ENCODE measurements at regions not wholly inside any gene's neighbourhood (a gene's known extent, or its start where the extent isn't known, plus 50 kb on each side); places are given as distances from the start of the nearest gene placed in this dataset.

DNA sequence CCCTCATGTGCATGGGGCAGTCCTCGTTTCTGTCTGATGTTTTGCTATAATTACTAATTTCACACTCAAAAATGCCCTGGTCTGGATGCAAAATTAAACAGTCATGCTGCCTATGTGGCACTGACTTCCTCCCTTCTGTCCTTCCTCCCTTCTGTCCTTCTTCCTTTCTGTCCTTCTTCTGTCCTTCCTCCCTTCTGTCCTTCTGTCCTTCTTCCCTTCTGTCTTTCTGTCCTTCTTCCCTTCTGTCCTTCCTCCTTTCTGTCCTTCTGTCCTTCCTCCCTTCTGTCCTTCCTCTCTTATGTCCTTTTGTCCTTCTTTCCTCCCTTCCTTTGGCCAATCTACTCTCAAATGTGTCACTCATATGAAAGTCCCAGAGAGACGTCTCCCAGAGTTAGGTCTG lies 93.8 kb downstream of the IRF8 start:
- Histone ChIP-seq H3K27ac (no peak overlapping the region), H3K27me3 (peaks cover 0 to 34% (median 7%) of the 10 kb centered on the region in 3 donors), H3K4me1 (no peaks in the 10 kb centered on the region), H3K9me3 (no peaks in the 10 kb centered on the region), H3K36me3 (no peaks in the 10 kb centered on the region), H3K4me3 (no peak overlapping the region)
- DNase-seq = no peak
- TF ChIP-seq EP300 (IDR thresholded peaks at IDR 0.05) = no peak
- no peak for TF ChIP-seq POLR2A (IDR thresholded peaks at IDR 0.05)
- TF ChIP-seq POLR2AphosphoS5 (IDR thresholded peaks at IDR 0.05) = no peak
- TF ChIP-seq, protein P1, sequence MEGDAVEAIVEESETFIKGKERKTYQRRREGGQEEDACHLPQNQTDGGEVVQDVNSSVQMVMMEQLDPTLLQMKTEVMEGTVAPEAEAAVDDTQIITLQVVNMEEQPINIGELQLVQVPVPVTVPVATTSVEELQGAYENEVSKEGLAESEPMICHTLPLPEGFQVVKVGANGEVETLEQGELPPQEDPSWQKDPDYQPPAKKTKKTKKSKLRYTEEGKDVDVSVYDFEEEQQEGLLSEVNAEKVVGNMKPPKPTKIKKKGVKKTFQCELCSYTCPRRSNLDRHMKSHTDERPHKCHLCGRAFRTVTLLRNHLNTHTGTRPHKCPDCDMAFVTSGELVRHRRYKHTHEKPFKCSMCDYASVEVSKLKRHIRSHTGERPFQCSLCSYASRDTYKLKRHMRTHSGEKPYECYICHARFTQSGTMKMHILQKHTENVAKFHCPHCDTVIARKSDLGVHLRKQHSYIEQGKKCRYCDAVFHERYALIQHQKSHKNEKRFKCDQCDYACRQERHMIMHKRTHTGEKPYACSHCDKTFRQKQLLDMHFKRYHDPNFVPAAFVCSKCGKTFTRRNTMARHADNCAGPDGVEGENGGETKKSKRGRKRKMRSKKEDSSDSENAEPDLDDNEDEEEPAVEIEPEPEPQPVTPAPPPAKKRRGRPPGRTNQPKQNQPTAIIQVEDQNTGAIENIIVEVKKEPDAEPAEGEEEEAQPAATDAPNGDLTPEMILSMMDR (IDR thresholded peaks at IDR 0.05) = no peak
- intact Hi-C loops (cut with DNase I) = no loop called here
- WGBS, 2 donors = 79 to 85% methylated on average over 2 of the region's 2 CpGs

DNA sequence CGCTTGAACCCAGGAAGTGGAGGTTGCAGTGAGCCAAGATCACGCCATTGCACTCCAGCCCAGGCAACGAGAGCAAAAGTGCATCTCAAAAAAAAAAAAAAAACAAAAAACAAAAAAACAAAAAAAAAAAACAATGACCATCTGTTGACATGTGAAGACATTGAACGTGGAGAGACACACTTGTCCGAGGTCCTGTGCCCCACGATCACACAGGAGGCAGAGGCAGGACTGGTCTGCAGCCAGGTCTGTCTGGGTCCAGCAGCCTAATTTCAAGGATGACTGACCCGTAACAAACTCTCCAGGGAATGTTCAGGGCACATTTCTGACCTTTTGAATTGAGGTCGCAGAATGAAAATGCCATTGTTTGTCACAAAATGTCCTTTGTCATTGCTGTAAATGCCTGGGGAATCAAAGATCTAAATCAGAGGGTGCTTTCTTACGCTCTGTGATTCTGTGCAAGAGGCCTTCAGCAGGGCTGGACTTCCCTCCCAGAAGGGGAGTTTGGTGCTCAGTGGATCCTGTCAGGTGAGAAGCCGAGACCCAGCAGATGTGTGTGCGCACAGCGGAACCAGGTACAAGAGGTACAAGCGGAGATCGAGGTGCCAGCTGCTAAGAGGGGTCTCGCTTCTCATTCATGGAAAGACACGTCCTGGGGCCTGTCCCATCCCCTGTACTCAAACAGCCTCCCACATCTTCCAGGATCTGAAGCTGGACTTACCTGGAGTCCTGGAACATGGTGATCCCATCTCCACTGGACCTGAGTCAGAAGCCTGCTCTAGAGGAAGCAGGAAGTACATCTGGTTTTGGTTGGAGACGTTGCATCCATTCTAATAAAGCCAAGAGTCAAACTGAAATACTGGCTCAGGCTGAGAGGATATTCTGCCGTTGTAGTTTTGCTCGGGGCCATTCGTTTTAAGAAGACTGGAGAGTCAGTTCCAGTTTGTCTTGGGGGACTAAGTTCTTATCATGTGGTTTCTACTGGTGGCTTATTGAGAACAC lies 95.8 kb downstream of the IRF8 start:
- 87 to 92% methylated on average over 20 of the region's 20 CpGs for WGBS, 2 donors
- Histone ChIP-seq H3K27me3 (peaks cover 0 to 17% (median 0%) of the 10 kb centered on the region in 3 donors), H3K36me3 (no peaks in the 10 kb centered on the region), H3K4me1 (no peaks in the 10 kb centered on the region), H3K4me3 (no peak overlapping the region), H3K27ac (no peak overlapping the region), H3K9me3 (no peaks in the 10 kb centered on the region)
- TF ChIP-seq POLR2AphosphoS5 (IDR thresholded peaks at IDR 0.05) (no peak), EP300 (IDR thresholded peaks at IDR 0.05) (no peak), POLR2A (IDR thresholded peaks at IDR 0.05) (peak in 1 of 2 donors; percentile 9)
- TF ChIP-seq, protein P1 (IDR thresholded peaks at IDR 0.05) = no peak
- peak; percentile 46 for DNase-seq
- intact Hi-C loops (cut with DNase I) = no loop called here

DNA sequence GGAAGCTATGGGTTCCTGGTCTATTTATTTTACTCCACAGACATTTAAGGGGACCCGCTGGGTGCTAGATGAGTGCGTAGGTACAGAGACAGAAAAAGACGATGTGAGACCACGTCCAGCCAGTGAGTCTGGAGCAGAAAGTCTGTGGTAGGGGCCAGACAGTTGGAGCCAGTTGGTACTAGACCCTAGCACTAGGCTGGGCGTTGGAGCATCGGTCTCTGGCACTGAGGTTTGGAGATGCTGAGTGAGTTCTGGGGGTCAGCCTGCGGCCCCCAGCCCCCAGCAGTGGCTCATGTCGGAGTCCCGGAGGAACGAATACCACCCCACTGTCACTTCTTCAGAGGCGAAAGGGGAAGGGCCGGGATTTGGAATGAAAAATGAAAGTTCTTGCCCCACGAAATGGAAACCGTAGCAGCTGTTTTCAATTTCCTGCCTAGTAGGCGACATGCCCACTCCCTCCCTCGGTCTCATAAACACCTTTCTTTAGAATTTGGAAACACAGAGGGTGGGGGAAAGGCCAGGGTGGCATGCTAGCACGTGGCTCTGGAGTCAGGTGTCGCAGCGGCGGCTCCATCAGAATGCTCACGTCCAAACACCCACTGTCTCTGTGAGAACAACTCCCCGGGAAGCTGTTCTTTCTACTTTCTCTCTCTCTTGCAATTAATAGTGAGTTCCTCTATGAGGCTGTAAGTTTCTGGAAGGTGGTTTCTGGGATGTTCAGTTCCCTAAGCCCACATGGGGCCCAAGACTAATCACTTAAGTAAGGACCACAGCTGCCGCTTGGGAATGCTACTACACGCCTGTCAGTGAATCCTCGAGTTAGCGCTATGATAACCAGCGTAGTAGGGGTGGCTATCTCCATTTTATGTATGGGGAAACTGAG lies 96.8 kb downstream of the IRF8 start:
- H3K36me3 ChIP-seq = no peaks in the 10 kb centered on the region
- 73 to 84% methylated on average over 27 of the region's 27 CpGs for WGBS, 2 donors
- intact Hi-C loops (cut with DNase I) = no loop called here
- H3K4me1 ChIP-seq = no peaks in the 10 kb centered on the region
- DNase-seq = peak; percentile 27
- H3K27ac ChIP-seq = no peak overlapping the region
- no peak overlapping the region for H3K4me3 ChIP-seq
- TF ChIP-seq POLR2AphosphoS5 (IDR thresholded peaks at IDR 0.05) (no peak), POLR2A (IDR thresholded peaks at IDR 0.05) (no peak), EP300 (IDR thresholded peaks at IDR 0.05) (no peak)
- TF ChIP-seq, protein P1 (IDR thresholded peaks at IDR 0.05) = no peak
- H3K27me3 ChIP-seq = peaks cover 0 to 17% (median 0%) of the 10 kb centered on the region in 3 donors
- no peaks in the 10 kb centered on the region for H3K9me3 ChIP-seq

DNA sequence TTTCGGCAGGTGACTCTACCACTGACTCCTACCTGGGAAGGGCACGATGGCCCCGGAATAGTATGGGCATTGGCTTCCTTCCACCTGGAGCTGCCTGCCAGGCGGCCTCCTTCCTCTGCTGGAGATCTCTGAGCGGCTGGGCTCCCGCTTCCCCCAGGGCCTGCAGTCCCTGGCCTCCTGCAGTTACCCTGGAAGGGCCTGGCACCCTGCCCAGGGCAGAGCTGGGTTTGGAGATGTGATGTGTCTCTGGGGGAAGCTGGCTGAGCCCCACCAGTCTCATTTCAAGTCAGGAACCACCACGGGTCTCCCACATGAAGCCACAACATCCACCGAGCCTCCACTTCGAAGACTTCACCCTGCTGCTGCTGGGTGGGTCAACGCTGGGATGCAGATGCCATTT lies 97.9 kb downstream of the IRF8 start:
- Histone ChIP-seq H3K4me3 (no peak overlapping the region), H3K27me3 (peaks cover 0 to 17% (median 0%) of the 10 kb centered on the region in 3 donors), H3K4me1 (no peaks in the 10 kb centered on the region), H3K27ac (no peak overlapping the region), H3K9me3 (no peaks in the 10 kb centered on the region), H3K36me3 (no peaks in the 10 kb centered on the region)
- WGBS, 2 donors = 89 to 90% methylated on average over 10 of the region's 10 CpGs
- intact Hi-C loops (cut with DNase I) = no loop called here
- peak; percentile 34 for DNase-seq
- TF ChIP-seq, protein P1 (IDR thresholded peaks at IDR 0.05) = no peak
- TF ChIP-seq EP300 (IDR thresholded peaks at IDR 0.05) = no peak
- no peak for TF ChIP-seq POLR2AphosphoS5 (IDR thresholded peaks at IDR 0.05)
- no peak for TF ChIP-seq POLR2A (IDR thresholded peaks at IDR 0.05)

Measured in sigmoid colon (tissue), 6 donors.